ENCODE measurements at regions not wholly inside any gene's neighbourhood (a gene's known extent, or its start where the extent isn't known, plus 50 kb on each side); places are given as distances from the start of the nearest gene placed in this dataset.

DNA sequence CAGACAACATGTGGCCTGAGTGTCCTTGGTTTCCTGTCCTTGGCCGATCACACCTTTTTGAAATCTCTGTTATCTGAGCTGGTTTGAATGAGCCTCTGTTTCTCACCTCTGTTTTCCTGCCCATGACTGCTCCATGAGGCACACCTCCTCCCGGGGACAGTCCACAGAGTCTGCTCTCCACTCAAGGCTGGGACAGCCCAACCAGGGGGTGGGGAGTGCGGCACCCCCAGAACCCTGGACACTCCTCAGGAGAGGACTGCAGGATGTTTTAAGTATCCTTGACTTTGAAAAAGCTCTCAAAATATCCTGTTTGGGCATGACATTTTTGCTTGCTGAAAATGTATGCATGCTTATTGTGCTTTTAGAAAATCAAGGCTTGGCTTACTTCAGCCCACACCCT is 333.0 kb upstream of the N4BP1 start:
- no peak for DNase-seq (ENCODE audit: low read depth)

DNA sequence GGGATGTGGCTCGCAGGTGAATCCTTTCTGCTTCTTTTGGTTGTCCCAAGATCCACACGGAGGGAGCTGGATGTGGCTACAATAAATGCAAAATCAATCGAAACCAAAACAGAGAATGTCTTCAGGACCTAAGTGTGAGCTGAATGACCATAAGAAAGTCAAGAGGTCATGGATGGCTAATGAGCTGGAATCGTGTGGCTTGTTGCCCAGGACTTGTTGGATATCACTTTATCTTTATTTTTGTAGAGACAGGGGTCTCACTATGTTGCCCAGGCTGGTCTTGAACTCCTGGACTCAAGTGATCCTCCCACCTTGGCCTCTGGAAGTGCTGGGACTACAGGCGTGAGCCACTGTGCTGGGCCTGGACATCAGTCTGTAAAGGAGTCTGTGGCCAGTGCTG is 326.8 kb upstream of the N4BP1 start:
- no peak for DNase-seq (ENCODE audit: low read depth)

DNA sequence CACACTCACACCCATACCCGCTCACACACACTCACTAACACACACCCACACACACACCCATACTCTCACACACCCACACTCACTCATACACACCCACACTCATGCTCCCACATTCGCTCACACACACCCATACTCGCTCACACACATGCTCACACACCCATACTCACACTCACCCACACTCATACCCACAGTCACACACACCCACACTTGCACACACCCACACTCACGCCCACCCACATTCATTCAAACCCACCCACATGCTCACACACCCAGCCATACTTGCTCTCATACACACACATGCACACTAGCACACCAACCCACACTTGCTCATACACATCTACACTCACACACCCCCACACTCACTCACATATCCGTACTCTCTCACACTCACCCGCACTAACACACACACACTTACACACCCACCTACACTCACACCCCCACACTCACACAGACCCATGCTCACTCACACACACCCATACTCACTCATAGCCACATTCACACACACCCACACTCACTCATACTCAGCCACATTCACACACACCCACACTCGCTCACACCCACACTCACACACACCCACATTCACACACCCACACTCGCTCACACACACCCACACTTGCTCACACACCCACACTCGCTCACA is 322.4 kb upstream of the N4BP1 start:
- DNase-seq (ENCODE audit: low read depth) = no peak

DNA sequence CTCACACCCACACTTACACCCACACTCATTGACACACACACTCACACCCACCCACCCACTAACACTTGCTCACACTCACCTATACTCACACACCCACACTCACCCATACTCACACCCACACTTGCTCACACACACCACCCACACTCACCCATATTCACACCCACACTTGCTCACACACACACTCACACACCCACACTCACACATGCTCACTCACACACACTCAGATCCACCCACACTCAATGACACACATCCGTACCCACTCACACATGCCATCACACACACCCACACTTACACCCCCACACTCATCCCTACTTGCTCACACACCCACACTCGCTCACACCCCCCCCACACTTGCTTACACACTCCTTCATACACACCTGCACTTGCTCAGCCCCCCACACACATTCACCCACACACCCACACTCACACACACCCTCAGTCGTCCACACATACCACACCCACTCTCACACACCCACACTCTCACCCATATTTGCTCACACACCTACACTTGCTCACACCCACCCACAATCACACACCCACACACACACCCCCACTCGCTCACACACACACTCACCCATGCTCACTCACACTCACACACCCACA is 321.1 kb upstream of the N4BP1 start:
- DNase-seq (ENCODE audit: low read depth) = no peak

DNA sequence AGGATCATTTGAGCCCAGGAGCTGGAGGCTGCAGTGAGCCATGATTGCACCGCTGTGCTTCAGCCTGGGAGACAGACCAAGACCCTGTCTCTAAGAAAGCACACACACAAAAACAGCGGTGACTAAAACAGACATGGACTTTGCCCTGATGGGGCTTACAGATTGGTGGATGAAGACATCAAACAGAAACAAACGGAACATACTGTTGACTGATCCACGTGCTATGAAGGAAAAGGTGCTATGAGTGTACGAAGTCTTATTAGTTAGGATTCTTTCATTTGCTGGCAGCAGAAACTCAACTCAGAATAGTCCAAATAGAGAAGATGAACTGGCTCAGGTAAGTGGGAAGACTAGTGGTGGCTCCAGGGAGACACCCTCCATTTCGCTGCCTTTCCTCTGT is 309.8 kb upstream of the N4BP1 start:
- no peak for DNase-seq (ENCODE audit: low read depth)

DNA sequence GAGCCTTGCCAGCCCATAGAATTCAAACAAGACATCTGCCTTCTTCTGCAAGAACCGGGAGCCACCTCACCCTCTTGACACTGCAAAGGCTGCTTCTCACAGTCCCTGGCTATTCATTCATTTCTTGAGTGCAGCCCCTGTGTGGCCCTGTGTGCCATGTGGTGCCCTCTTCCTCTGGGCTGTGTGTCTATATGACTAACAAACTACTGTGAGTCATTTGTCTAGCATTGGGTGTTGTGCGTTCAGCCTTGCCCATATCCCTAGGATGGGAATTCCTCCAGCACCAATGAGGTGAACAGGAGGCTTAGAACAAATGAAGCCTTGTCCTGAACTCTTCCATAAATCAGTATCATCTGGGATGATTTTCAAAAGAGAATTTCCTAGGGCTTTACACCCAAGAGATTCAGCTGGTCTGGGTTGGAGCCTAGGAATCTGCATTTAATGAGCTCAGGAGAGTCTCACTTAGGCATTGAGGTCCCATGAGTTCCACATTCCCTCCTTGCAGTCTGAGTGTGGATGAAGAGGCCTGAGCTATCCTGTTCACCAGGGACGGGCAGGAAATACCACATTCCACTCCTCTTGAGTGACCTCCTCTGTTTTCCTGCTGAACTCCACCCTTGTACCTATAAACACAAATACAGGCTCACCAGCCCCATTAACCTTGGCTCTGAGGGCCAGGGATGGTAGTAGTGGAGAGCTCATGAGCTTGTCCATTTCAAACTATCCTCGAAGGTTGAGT is 308.7 kb upstream of the N4BP1 start:
- no peak for DNase-seq (ENCODE audit: low read depth)

DNA sequence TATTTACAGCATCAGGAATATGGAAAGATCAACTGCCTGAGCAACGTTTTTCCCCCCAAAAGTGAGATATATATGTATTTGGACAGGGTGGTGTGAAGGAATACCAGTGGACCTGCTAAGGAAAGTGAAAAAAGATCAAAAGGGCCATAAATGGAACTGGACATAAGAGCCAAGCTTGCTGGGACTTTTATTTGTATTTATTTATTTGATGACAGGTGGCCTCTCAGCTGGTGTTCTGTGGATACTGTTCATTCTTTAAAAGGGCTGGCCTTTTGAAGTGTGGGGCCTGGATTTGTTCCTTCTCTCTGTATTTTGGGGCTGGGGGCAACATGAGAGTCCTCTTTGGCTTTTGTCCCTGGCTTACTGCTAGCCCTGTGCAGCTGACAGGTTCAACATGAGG is 306.6 kb upstream of the N4BP1 start:
- no peak for DNase-seq (ENCODE audit: low read depth)

DNA sequence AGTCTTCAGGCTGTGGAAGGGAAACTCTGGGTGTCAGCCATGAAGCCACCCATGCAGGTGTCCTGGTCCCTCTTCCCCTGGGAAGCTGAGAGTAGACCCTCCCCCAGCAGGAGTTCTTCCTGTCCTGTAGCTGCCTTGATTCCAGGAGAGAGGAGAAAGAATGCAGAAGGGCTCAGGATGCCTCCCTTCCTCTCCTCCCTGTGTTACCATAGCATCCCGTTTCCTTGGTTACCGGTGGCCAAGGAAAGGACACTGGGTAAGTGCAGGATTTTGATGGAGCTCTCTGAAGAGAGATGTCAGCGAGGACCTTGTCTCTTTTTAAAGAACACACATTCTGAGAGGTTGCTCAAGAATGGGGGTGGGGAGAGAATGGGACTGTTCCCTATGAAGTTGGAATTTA is 304.1 kb upstream of the N4BP1 start:
- no peak for DNase-seq (ENCODE audit: low read depth)

DNA sequence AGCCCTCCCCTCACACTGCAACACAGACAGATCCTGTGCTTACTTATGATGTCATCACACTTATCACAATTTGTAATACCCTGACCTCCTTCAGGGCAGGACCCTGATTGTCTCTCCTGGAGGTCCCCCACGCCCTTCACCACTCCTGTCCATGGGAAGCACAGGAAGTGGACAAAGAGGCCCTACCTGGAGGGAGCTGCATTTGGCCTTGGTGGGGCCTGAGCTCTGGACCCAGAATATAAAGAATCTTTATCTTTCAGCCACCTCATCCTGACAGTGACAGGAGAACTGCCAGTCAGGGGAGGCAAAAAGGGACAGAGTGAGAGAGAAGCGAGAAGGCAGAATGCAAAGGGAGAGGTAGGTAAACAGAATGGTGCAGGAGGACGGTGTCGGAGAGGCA is 303.4 kb upstream of the N4BP1 start:
- DNase-seq (ENCODE audit: low read depth) = no peak

DNA sequence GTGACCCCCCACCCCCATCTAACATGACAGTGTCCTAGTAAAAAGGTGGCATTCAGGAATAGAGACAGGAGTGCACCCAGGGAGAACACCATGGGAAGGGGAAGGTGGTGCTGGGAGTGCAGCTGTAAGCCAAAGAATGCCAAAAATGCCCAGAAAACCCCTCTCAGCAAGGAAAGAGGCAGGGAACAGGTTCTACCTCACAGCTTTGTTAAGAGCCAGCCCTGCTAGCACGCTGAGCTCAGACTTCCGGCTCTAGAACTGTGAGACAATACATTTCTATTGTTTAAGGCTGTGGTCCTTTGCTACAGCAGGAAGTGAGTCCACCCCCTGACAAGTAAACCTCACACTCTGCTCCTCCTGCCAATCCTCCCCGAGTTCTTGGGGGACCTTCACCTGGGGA is 302.4 kb upstream of the N4BP1 start:
- DNase-seq (ENCODE audit: low read depth) = no peak

DNA sequence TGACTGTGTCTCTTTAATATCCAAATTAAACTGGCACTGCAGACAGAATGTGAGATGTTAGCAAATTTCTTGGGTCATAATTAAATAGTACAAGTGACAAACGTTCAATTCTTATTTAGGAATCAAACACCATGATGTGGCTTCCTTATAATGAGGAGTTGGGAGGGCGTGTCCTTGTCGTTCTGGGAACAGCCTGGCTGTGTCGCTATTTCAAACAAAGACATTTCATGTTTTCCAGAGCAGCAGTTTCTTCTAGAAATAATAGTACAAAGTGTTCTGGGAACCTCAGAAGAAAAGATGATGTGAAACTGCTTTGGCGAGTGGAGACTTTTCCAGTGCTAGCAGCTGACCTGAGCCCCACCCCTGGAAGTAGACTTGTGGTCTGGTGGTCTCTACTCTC is 301.7 kb upstream of the N4BP1 start:
- no peak for DNase-seq (ENCODE audit: low read depth)

DNA sequence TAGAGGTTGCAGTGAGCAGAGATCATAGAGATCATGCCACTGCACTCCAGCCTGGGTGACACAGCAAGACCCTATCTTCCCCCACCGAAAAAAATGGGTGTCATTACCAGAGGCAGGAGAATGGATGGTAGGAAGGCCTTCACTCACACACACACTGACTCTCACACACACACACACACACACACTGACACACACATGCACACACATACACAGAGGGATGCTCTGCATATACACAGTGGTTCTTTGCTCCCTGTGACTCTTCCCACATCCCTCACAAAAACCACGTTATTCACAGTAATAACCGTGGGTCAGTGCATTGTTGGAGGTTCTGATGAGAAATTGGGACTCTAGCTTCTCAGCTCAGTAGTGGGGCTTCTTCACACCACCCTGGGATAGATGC is 300.2 kb upstream of the N4BP1 start:
- DNase-seq (ENCODE audit: low read depth) = no peak

DNA sequence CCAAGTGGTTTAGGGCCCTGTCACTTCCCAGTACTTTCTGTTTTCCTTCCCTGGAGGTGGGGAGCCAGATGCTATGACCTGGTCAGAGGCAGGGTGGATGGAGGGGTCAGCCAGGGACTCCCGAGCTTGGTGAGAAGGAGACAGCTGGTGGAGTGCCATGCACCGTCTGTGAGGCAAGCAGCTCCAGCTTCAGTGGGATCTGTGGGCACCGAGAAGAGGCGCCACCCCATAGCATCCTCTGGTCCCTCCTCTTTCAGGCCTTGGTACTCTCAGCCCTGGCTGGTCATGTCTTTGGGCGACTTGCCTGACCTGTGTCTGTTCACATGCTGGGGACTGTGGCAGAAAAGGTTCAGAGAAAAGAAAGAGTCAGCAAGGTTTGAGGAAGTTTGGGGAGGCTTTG is 299.3 kb upstream of the N4BP1 start:
- DNase-seq (ENCODE audit: low read depth) = no peak

DNA sequence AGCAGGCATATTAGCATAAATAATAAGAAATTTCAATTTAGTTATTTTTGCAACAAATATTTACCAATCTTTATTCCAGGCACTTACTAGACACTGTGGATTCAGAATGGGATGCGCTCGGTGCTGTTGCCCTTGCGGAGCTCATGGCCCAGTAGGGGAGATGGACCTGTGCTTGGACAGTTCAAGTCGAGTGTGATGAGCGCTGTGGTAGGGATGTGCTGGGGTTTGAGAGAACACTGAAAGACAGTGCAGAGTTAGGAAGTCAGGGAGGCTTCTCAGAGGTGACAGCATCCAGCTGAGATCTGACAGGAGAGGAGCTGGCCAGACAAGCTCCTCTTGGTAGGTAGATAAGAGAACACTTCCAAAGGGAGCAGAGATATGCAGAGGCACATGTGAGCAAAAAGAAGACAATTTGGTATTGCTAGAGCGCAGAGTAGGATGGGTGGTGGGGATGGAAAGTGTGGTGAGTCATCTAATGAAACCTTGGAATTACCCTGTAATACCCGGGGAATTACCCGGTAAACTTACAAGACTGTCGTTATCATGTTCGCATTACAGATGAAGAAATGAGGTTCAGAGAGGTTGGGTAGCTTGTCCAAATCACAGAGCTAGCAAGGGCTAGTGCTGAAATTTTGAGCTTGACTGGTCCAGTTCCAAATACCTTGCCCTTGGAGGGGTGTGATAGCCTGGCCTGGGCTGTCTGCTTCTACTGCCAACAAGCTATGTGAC is 298.1 kb upstream of the N4BP1 start:
- no peak for DNase-seq (ENCODE audit: low read depth)

DNA sequence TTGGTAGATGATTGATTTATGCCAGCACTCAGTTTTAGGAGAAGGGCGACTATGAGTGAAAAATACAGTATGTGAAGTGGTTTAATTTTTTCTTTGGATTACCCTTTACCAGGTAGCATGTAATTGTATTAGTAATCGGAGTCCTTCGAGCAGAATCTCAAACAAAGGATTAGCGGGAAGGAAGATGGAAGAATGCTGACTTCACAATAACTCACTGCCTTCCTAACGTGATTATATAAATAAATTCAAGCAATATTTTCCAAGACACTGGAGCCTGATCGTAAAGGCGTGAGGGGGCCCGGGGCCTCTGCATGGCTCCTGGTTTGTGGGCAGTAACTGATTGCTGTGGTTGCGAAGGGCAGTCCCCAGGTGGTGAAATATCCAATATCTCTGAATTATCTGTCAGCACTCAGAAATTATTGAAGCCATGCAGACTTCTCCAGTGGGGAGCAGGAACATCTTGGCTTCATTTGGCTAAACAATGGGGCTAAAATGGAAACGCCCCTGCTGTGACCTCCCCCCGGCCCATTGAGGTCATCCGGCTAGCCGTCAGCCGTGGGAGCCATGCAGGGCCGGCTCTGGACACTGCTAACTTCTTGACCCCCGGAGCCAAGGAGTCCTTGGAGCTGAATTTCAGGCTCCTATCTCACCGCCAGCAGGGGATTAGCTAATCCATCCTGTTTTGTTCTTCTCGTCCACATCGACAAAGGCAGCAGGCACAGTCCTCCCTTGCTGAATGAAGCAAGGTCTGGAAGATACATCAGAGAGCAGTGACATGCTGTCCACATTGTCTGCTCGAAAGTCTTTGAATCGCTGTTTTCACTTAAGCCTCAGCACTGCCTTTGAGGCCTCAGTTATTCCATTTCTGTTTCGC is 295.9 kb upstream of the N4BP1 start:
- no peak for DNase-seq (ENCODE audit: low read depth)

DNA sequence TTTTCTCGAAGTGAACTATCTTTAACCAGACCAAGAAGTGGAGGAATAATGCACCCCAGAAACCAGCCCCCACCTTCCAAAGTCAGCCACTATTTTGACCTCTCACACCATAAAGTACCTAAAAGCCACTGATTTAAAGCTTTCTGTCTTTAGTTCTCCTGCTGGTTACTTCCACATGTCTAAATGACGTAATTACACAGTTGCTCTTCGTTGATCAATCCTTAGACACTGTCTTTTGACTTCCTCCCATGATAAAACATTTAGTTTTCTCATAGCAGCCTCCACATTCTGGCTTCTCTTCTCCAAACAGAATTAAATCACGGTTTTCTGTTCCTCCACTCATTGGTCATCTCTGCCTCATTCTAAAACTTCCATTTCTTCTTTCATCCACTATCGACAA is 294.4 kb upstream of the N4BP1 start:
- no peak for DNase-seq (ENCODE audit: low read depth)

DNA sequence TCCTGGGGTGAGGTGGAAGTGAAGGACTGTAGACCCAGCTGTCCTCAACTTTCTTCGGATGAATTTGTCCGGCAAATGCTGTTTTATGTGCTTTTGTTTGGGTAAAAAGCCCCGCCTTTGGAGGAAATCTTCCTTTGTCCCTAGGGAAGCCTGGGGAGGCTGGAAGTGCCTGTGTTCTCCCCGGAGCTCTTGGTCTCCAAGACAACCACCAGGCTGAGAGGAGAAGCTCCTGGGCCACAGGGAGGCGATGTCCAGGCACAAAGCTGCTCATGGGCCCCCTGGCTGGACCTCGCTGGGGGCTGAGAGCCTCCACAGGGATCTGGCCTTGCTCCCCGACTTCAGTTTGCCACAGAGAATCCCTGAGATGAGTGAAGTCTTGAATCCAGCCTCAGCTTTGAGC is 293.1 kb upstream of the N4BP1 start:
- DNase-seq (ENCODE audit: low read depth) = no peak

DNA sequence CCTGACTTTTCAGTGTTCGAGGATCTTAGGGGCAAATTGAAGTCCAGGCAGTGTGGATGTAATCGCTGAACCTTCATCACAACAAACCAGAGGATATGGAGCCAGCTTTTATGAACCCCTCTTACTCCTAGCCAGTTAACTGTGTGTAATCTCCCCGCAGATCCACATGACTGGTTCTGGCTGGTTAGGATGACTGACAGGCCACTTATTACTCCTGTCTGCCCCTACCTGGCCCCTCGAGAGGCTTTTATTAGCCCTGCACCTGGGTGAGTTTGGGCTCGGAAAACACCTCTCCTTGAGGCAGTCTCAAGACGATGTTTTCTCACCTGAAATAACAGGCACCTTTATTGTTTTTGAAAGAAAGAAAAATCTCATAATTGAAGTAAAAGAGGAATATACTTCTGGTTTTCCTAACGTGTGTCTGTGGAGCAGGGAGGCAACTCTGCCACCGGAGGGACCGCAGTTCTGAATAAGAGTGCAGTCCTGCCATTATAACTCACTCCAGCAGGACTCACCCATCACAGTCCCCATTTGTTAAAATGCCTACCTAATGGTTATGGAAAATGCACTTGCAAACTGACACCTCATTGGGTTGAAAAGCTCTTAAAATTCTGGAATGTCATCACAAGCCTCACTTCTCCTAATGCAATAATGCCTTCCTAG is 291.9 kb upstream of the N4BP1 start:
- no peak for DNase-seq (ENCODE audit: low read depth)

DNA sequence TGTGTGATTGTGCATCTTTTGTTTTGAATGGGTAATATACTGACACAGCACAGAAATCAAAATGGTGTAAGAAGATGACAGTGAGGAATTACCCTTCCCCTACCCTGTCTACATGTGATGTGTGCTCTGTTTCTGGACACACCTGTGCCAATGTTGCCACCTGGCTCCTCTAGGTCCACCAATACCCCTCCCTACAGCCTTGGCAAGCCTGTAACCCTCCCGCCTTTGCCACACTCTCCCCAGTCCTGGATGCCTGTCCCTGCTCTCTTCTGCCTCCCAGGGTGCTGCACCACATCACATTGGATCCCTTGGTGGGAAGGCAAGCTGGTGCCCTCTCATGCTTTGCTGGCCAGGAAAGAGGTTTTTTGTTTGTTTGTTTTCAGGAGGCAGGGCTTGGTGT is 289.5 kb upstream of the N4BP1 start:
- DNase-seq (ENCODE audit: low read depth) = no peak

DNA sequence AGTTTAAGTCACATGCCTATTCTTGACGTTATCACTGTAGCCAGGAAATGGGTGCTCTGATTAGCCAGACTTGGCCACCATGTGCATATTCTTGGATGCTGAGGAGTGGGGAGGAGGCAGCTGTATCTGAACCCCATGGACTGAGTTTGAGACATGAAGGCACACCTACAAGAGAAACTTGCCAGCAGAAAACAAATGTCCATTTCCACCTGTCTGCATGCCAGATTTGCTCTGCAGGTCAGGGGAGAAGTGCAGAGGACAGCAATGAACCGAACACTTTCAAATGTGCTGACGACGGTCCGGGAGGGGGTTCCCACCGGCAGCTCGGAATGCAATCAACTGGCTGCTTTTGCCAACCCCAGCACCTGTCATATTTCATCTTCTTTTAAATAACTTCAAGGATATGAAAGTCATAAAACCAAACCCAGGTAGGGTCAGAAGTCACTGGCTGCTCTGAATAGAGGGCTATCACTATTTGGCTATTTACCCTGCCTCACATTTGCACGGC is 287.8 kb upstream of the N4BP1 start:
- DNase-seq (ENCODE audit: low read depth) = no peak

DNA sequence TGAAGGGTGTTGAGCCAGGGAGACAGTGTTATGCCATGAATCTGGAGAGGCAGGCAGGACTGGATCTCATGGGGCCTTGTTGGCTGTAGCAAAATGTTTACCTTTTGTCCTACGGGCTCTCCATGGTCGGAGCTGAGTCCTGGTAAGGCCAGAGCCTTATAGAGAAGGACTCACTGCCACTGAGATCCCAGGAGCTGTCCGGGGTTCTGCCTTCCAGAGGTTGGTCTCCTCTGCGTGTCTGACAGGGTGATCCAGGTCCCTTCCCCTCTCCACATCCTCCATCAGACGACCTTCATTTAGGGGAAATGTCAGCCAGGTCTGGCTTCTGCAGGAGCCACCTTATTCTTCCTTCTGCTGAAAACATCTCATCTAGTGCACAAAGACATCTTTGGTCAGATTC is 285.2 kb upstream of the N4BP1 start:
- no peak for DNase-seq (ENCODE audit: low read depth)
